Sciatic nerve (tissue), 2 donors: ENCODE measurements at regions not wholly inside any gene's neighbourhood (a gene's known extent, or its start where the extent isn't known, plus 50 kb on each side); places are given as distances from the start of the nearest gene placed in this dataset.

Source experiments
- ATAC-seq: fragments of 200-7000 bp; cut with Tn5 transposase; one replicate; pipeline ENCODE4 v1.9.1; 2020; ENCODE audit warnings: mild to moderate bottlenecking, moderate library complexity
- DNase-seq: peaks from one replicate; pipeline ENCODE4 v3.0.0-alpha.2; 2020; ENCODE audit warnings: low spot score
- intact Hi-C: fragments of 100-400 bp; cut with DNase I; formaldehyde crosslinking; loops from one replicate; pipeline ENCODE4 v1.14.2; 2022
- donor health status: DM: no; HTN: no; CAD: no.
- donor health status: DM: no; HTN: no; CAD: no.

DNA sequence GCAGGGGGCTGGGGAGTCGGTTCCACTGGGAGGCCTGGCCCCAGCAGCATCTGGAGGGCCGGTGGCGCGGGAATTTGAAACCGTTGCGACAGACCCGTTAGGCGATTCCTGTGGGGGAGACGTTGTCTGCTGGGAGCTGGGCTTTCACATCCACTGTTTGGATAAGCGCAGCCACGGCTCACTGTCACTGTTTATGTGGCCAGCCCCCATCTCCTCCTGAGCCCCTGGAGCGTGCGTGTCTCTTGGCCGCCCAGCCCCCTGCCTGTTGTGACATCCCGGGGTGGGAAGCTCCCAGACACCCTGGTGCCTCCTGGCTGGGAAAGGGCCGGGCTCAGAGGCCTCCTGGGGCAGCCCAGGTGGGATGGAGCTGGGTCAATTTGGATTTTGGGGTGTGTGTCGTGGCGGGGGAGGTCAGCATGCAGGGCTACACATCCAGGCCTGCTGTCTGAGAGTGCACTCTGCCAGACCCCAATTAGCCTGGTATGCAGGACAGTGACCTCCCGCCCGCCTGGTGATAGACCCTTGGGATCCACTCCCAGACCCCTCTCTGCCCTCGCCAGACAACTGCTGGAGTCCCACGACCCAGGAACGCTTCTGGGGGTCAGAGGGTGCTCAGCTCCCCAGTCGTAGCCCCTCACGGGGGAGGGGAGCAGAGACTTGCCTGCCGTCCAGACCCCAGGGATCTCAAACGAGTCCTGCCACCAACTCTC, 62.0 kb upstream of the RNU6ATAC start:
- peak; percentile 13 for ATAC-seq
- intact Hi-C loops = no loop called here
- no peak for DNase-seq

DNA sequence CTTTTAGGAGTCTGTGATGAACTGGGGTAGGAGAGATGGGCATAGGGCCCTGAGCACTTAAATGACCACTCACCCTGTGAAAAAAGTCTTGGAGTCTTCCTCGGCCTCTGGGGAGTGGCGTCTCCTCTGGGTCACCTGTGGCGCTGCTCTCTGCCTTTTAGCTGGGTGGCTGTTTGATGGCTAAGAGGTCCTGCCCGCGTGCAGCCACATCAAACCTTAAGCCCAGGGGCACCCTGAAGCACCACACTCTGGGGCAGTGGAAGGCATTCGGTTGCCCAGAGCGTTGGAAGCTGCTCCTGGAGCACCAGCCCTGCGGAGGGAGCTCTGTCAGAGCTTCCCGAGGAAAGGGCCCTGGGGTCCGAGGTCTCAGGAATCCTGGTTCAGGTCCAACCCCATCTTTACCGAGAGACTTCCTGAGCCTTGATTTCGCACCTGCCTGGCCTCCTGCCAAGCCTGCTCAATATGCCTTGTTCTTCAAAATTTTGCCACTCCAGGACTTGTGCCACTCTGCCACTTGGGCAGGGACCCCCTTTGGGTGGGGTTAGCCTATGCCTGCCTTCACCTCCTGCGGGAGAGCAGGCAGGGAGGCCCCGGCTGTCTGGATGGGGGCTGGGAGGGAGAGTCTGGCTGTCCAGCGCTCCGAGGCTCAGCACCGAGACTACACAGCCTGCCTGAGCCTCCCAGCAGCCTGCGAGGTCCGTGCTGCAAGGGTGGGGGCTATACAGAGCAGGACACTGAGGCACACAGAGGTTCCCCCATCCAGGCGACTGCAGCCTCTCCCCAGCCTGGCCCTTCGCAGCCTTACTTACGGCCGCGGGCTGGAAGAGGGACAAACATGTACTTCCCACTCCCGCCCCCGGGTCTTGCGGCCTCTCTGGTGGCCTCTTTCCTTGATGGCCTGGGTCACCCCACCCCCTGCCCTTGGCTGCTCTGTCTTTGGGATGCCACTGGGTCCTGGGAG, 63.4 kb upstream of the RNU6ATAC start:
- DNase-seq (no peak), ATAC-seq (peak; percentile 2)
- intact Hi-C loops = no loop called here

DNA sequence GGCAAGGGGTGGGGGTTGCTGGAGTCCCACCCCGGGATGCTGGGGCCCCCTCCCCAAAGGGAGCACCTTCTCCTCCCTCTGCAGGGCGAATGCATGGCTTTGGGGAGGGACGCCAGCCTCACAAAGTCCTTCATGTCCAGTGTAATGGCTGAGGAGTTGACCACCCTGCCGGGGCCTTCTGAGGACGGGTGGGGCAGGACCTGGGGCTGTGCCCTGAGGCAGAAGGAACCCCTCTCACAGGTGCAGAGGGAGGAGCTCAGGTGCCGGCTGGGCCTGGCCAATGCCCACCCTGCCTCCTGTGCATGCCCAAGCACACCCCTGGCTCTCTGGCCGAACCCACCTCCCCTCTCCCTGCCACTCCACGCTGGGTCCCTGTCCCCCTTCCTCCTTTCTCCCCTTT, 64.3 kb upstream of the RNU6ATAC start:
- ATAC-seq (no peak), DNase-seq (no peak)
- intact Hi-C loops = no loop called here

DNA sequence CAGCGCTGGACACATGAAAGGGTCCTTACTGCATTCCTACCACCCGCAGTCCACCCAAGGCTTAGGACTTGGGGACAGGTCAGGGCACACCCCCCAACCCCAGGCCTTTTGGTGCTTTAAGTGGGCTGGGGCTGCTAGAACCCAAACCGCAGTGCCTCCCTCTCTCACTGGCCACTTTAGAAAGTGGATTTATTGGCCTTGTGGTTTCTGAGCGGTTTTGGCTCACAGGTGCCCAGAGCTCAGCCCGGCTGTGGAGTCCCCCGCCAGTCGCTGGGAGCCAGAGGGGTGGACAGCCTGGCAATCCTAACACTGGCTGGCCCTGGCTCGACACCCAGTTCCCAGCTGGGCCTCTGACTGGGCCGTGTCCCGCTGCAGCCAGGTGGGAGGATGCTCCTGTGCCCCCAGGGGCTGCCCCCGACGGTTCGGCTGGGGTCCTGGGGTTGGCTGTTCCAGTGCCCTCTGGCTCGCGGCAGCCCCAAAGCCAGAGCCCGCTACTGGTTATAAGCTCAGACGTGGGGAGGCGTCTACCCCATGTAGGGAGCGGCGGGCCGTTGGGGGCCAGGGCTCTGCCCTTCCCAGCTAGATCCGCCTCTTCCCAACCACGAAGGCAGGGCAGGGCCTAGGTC, 65.2 kb upstream of the RNU6ATAC start:
- intact Hi-C loops = no loop called here
- ATAC-seq = no peak
- DNase-seq = no peak

DNA sequence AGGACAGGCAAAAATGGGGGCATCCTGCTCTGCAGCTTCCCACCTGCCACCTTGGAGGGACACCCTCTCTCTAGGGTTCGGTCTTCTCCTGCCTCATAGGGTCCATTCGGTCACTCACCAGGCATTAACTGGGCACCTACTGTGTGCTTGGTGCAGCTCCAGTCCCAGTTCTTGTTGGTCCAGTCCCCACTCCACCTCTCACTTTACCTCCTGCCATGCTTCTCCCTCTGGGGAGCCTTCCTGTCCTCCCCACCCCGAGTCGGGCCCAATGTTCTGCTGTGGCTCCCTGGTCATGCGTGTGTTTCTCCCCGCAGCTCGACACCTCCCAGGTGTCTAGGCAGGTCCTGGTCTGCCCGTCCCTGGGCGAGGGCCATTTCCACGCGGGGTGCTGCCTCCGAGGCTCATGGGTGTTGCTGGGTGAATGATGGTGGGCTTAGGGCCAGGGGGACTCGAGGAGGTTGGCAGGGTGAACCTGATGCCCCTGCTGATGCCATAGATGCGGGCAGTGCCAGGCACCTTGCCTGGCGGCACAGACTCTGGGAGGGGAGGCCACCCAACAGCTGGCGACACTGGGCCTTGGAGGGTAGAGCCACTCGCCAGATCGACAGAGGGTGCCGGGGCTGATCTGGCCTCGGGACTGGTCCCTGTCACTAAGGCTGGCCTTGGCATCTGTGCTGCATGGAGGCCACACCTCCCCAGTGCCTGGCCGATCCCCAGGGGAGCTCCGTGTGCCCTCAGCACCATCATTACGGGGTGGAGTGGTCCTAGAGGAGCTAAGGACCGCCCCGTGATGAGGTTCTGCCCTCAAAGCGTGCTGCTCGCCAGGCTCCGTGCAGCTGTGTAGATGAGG, 66.0 kb upstream of the RNU6ATAC start:
- DNase-seq (no peak), ATAC-seq (no peak)
- intact Hi-C loops = no loop called here

DNA sequence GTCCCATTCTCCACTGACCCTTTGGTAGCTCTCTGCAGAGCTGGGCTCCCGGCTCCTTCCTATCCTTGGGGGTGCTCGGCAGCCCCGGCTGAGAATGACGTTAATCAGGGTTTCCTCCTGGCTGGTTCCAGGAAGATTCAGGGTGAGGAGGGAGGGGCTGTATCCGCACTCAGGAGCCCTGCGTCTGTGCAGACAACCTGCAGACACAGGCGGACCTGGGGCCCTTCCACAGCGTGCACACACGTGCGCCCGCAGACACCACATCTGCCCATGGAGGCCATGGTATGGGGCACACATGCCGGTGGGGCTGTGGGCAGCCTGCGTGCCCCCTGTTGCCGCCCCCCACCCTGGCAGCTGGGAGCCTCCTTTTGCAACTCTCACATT, 66.6 kb upstream of the RNU6ATAC start:
- intact Hi-C loops = no loop called here
- ATAC-seq (peak; percentile 20), DNase-seq (no peak)

DNA sequence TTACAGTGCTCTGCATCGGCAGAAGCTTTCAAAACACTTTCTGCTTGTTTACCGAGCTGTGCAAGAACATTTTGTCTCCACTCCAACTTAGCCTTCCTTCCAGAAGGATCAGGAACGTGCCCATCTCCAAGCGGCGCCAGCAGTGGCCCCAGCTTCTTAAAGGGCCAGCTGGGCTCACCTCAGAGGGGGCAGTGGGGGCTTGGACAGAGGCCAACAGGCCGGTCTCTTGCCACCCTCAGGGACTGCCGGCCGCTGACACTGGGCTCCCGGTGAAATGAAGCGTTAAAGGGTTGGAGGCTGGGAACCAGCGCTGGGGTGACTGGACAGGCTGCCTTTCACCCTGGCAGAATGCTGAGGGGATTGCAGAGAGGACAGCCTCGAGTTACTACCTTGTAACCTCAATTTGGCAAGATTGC, 67.0 kb upstream of the RNU6ATAC start:
- ATAC-seq = peak; percentile 51
- intact Hi-C loops = no loop called here
- DNase-seq = no peak

DNA sequence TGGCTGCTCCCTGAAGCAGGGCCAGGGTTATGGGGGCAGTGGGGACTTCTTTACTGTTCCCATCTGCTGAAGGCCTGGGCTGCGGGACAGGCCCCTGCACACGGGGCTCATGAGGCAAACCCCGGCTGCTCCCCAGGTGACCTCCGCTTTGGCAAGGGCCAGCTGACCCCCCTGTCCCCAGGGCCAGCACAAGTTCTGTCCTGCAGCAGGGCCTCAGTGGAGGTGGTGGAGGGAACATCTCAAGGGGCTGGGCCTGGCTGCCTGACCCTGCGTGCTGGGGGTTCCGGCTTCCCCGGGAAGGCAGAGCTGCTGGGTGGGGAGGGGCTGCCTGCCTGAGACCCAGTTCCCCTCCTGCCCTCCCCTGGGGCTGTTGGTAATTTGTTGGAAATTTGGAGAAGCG, 67.4 kb upstream of the RNU6ATAC start:
- DNase-seq (no peak), ATAC-seq (no peak)
- intact Hi-C loops = no loop called here

DNA sequence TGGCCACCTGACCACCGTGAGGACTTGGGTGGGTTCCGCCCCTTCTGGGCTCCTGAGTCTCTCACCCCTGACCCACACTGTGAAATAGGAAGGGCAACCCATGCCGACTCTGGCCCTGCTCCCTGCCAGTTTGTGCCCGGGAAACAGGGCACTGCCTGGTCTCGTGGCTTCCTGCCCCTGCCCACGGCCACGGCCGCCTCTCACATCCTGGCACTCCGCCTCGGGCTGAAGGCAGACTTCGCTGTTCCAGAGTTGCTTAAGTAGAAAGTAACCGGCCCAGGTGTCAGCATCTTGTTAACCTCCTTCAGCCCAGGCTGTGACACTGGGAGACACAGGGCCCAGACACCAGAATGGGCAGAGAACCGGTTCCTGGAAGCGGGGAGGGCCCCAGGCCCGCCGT, 68.7 kb upstream of the RNU6ATAC start:
- ATAC-seq = no peak
- DNase-seq = no peak
- intact Hi-C loops = no loop called here

DNA sequence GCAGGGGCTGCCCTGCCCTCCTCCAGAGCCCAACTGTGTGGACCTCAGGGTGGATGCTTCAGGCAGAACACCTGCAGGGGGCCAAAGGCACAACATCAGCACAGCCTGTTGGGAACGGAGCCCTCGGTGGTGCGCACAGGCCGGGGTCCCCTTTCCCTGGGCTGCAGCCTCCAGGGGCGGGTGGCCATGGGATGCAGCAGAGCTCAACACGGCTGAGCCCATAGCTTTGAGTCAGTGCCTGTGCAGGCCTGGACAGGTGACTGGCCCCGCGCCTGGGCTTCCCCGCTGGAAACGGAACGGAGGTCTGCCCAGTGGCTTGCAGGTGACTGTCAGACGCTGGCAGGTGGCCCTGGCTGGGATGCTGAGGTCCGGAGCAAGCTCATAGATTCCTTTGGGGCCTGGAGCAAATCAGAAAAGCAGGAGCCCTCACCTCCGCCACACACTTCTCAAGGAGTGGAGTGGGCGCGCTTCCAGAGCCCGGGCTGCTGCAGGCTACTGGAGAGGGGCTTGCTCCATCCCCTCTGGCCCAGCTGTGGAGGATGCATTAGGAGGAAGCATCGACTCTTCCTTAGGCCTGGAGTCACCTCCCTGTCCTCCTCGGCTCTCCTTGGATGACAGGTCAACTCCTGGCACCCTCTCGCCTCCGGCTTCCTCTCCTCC, 69.8 kb upstream of the RNU6ATAC start:
- DNase-seq = no peak
- intact Hi-C loops = no loop called here
- ATAC-seq = no peak

DNA sequence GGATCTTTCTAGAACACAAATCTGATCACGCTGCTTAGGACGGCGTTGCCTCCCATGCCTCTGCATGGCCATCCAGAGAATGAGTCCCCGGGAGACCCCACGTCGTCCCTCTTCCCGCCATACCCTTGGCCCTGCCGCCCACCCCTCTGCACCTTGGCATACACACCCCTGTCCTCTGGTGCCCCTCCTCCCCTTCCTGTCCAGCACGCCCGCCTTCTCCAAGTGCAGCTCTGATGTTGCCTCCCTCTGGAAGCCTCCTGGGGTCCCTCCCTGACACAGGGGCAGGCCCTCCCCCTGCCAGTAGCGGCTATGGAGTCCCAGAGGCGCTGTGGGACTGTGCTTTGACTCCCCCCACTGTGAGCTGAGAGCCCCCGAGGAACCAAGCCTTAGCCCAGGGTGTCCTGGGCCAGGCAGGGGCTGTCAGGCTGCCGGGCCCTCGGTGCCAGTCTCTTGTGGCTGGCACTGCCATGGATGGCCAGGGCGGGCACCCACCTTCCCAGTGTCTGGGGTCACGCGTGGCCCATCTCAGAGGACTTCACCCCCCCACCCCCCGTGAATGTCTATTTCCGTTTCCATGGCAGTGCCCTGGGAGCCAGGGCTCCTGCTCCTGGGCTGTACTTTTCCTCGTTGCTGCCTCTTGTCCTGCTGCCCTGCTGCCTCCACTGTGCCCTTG, 70.5 kb upstream of the RNU6ATAC start:
- intact Hi-C loops = loop anchor here (5.0 kb wide), 1 partner anchor 447 kb away; no protein-coding TSS in a partner anchor
- DNase-seq (no peak), ATAC-seq (no peak)

DNA sequence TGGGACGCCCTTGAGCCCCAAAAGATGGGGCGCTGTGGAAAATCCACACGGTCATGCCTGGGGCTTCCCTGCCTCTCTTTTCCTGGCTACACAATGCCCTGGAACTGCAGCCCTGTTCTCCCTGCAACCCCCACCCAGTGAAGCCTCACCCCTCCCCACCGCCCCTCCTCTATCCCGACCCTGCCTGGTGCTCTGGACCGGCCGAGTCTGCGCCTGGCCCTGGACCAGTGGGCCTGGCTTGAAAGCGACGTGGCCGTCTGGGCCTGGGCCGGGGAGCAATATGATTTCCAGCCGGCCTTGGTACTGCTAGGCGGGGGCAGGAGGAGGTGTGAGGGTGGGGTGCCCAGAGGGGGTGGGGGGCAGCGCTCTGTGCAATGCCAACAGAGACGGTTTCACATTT, 71.0 kb upstream of the RNU6ATAC start:
- peak; percentile 4 for ATAC-seq
- intact Hi-C loops = loop anchor here (5.0 kb wide), 1 partner anchor 447 kb away; no protein-coding TSS in a partner anchor
- DNase-seq = no peak

DNA sequence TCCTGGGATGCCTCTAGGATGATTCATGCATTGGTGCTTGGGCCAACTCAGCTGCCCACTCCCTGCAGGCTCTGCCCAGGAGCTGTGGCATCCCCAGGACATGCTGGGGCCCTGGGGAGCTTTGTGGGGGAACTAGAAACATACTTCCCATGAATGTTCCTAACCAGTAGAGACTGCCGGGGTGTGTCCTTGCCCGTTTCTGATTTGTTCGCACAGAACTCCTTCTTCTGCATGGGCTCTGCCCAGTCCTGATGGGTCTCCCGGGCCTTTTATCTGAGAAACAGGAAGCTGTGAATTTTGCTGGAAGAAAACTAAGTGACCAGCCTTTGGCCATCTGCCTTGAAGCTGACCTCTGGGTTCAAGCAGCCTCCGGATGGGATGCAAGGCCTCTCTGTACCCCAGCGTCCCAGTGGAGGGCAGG, 71.6 kb upstream of the RNU6ATAC start:
- intact Hi-C loops = loop anchor here (5.0 kb wide), 1 partner anchor 446 kb away; no protein-coding TSS in a partner anchor
- no peak for DNase-seq
- peak; percentile 80 for ATAC-seq

DNA sequence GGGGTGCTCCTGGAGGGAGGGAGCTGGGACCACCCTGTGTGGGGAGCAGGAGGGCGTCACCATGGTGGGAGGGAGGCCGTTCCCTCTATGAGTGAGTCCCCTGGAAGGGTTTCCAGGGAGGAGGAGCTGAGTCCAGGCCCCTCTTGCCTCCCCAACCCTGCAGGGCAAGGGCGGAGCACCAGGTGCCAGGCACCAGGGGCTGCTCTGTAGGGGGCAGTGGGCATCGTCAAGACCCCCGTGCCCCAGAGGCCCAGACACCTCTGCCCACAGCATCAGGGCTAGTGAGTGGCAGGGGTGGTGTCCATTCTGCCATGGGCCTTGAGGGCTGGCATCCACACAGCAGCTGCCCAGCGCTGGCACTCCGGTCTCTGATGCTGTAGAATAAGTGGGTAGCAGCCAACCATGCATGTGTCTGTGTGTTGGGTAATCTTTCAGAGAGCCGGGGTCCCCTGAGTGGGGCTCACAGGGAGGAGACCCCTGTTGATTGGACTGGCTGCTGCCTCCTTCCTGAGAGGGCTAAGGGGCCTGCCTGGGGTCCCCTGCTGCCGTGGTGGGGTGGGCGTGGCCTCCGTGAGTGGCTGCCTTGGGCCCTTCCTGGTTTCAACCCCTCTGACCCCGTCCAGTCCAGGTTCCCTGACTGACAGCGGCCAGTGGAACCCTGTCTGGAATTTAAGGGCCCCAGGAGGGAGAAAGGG, 72.7 kb upstream of the RNU6ATAC start:
- intact Hi-C loops = loop anchor here (5.0 kb wide), 1 partner anchor 445 kb away; no protein-coding TSS in a partner anchor
- no peak for DNase-seq
- no peak for ATAC-seq

DNA sequence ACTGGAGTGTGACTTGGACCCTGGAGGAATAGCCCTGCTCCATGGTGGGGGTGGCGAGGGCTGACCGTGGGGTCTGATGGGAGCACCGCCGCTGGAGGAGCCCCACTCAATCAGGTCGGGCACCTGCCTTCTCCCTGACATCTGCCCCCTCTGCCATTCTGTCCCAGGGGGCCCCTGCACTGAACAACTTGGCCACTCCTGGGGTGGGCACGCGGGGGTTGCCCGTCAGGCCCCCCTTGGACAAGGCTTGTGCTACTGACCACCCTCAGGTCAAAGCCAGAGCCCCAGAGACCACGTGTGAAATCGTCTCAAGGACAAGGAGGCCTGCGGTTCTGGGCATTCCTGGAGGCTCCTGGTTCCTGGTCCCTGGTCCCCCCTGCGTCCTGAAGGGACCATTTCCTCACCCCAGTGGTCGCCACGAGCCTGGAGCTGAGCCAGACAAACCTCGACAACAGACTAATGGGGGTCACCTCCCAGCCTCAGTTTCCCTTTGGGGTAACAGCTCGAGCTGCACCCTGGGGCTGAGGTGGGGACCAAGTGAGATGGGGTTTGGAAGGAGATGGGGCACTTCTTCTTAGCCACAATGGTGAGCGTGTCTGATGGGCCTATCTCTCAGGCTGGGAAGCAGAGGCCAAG, 73.4 kb upstream of the RNU6ATAC start:
- ATAC-seq (no peak), DNase-seq (no peak)
- intact Hi-C loops = loop anchor here (5.0 kb wide), 1 partner anchor 445 kb away; no protein-coding TSS in a partner anchor

DNA sequence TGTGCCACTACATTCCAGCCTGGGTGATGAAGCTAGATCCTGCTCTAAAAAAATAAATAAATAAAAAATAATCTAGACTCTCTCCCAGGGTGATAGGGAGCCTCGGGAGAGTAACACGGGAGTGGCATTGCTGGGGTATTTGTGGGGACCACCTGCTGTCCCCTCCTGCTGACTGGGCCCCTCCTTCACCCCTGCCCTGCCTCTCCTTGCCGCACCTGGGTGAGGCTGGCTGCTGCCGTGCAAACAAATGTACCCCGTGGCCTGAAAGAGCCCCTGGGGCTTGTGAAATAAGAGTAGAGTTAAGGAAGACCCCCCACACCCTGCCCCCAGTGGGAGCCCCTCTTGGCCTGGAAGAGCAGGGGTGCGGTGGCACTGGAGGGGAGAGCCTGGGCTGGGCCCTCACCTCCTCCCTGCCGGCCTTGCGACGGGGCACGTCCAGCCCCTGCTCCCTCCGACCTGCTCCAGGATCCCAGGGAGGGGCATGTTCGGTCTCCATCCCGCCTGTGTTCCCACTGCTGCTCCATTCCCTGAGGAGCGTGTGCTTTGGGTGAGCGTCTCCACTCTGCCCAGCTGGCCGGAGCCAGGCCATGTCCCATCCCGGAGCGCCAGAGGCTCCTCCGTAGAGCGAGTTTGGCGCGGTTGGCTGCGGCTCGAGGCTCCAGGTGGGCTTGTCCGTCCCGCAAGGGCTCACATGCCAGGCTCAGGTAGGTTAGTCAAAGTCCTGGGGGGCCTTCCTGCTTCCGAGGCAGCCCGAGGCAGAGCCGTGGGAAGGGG, 75.0 kb upstream of the RNU6ATAC start:
- DNase-seq (no peak), ATAC-seq (no peak)
- intact Hi-C loops = loop anchor here (5.0 kb wide), 1 partner anchor 443 kb away; no protein-coding TSS in a partner anchor
